Neural cell (in vitro differentiated cells): ENCODE measurements at regions not wholly inside any gene's neighbourhood (a gene's known extent, or its start where the extent isn't known, plus 50 kb on each side); places are given as distances from the start of the nearest gene placed in this dataset.

ENCODE experiments used
- H2AFZ ChIP-seq: fragments of 200-600, 300-800 bp; sonication (generic), shearing (Covaris generic); 2 replicates; pipeline ENCODE4 v1.6.0; 2014; ENCODE audit warnings: low read depth, mild to moderate bottlenecking, antibody characterized with exemption, low read length, moderate library complexity
- H3F3A ChIP-seq: fragments of 200-600 bp; shearing (Covaris generic); 2 replicates; pipeline ENCODE4 v1.6.1; 2016; ENCODE audit warnings: mild to moderate bottlenecking, moderate library complexity, mixed read lengths, antibody characterized with exemption, low read length; ENCODE audit not compliant: insufficient read depth, poor library complexity, severe bottlenecking
- H3K27ac ChIP-seq: fragments of 200-600, 300-800 bp; sonication (generic), shearing (Covaris generic); 2 replicates; pipeline ENCODE4 v1.5.1; 2014; ENCODE audit warnings: mild to moderate bottlenecking, low read length, moderate library complexity
- H3K27me3 ChIP-seq: fragments of 300-800, 200-600 bp; sonication (generic), shearing (Covaris generic); 2 replicates; pipeline ENCODE4 v1.6.0; 2014; ENCODE audit warnings: mild to moderate bottlenecking, low read depth, low read length, moderate library complexity; ENCODE audit not compliant: insufficient read depth
- H3K36me3 ChIP-seq: fragments of 300-800, 200-600 bp; sonication (generic), shearing (Covaris generic); 2 replicates; pipeline ENCODE4 v1.5.1; 2014; ENCODE audit warnings: mild to moderate bottlenecking, antibody characterized with exemption, low read length, moderate library complexity; ENCODE audit not compliant: insufficient read depth
- H3K4me2 ChIP-seq: fragments of 300-800, 200-600 bp; sonication (generic), shearing (Covaris generic); 2 replicates; pipeline ENCODE4 v1.6.0; 2014; ENCODE audit warnings: mild to moderate bottlenecking, low read length
- H3K4me3 ChIP-seq: fragments of 300-800, 200-600 bp; sonication (generic), shearing (Covaris generic); 2 replicates; pipeline ENCODE4 v1.5.1; 2014; ENCODE audit warnings: mild to moderate bottlenecking, low read length, moderate library complexity
- H3K79me2 ChIP-seq: fragments of 200-600 bp; shearing (Covaris generic); replicated peaks from 2 replicates; pipeline ENCODE4 v1.6.0; 2014; ENCODE audit warnings: mild to moderate bottlenecking, low read length, moderate library complexity; ENCODE audit not compliant: insufficient read depth
- H3K9ac ChIP-seq: fragments of 300-800, 200-600 bp; sonication (generic), shearing (Covaris generic); 2 replicates; pipeline ENCODE4 v1.6.1; 2016; ENCODE audit warnings: mild to moderate bottlenecking, low read length, mixed read lengths
- H3K9me2 ChIP-seq: fragments of 200-600 bp; shearing (Covaris generic); 2 replicates; pipeline ENCODE4 v1.6.1; 2016; ENCODE audit warnings: mild to moderate bottlenecking, low read length, mixed read lengths; ENCODE audit not compliant: insufficient read depth
- H3K9me3 ChIP-seq: fragments of 200-600, 300-800 bp; sonication (generic), shearing (Covaris generic); 2 replicates; pipeline ENCODE4 v1.6.1; 2016; ENCODE audit warnings: mild to moderate bottlenecking, mixed run types, low read length, moderate library complexity, mixed read lengths
- H4K20me1 ChIP-seq: fragments of 200-600 bp; shearing (Covaris generic); 2 replicates; pipeline ENCODE4 v1.6.1; 2016; ENCODE audit warnings: mild to moderate bottlenecking, mixed run types; ENCODE audit not compliant: insufficient read depth
- CTCF ChIP-seq: fragments of 450-650 bp; IDR thresholded peaks from 2 replicates; pipeline ENCODE4 v1.5.1; 2014; ENCODE audit warnings: antibody characterized with exemption, mild to moderate bottlenecking, moderate library complexity; ENCODE audit not compliant: poor library complexity, severe bottlenecking
- EP300 ChIP-seq: fragments of 450-650 bp; conservative IDR thresholded peaks from 2 replicates; pipeline ENCODE4 v1.6.1; 2014; ENCODE audit warnings: antibody characterized with exemption, mild to moderate bottlenecking, moderate library complexity; ENCODE audit not compliant: poor library complexity, severe bottlenecking
- EZH2 ChIP-seq: fragments of 200-600, 300-800 bp; shearing (Covaris generic), sonication (generic); IDR thresholded peaks from 2 replicates; pipeline ENCODE4 v1.6.1; 2014; ENCODE audit warnings: antibody characterized with exemption, low read length, borderline replicate concordance, mild to moderate bottlenecking; ENCODE audit not compliant: insufficient read depth, poor library complexity, severe bottlenecking
- MXI1 ChIP-seq: fragments of 450-650 bp; conservative IDR thresholded peaks from 2 replicates; pipeline ENCODE4 v1.6.1; 2014; ENCODE audit warnings: antibody characterized with exemption, mild to moderate bottlenecking; ENCODE audit not compliant: poor library complexity, severe bottlenecking
- POLR2AphosphoS5 ChIP-seq: IDR thresholded peaks from 2 replicates; pipeline ENCODE4 v1.6.1; 2012
- RAD21 ChIP-seq: fragments of 450-650 bp; conservative IDR thresholded peaks from 2 replicates; pipeline ENCODE4 v1.6.1; 2014; ENCODE audit warnings: antibody characterized with exemption, mild to moderate bottlenecking, moderate library complexity
- SMC3 ChIP-seq: fragments of 450-650 bp; conservative IDR thresholded peaks from 2 replicates; pipeline ENCODE4 v1.6.1; 2014; ENCODE audit warnings: antibody characterized with exemption, mild to moderate bottlenecking, moderate library complexity; ENCODE audit not compliant: poor library complexity
- TAF1 ChIP-seq: IDR thresholded peaks from 2 replicates; pipeline ENCODE4 v1.6.1; 2012; ENCODE audit warnings: low read depth

- no peak for TF ChIP-seq TAF1
- no peak for TF ChIP-seq EP300
- no peak for TF ChIP-seq MXI1
- no peak for TF ChIP-seq POLR2AphosphoS5
- TF ChIP-seq SMC3 = no peak
- TF ChIP-seq RAD21 = no peak
- TF ChIP-seq EZH2 = no peak
- no peak for TF ChIP-seq CTCF
- H3K4me3 ChIP-seq = no peak overlapping the region
- no peak overlapping the region for H2AFZ ChIP-seq
- H3K9me3 ChIP-seq = no peaks in the 10 kb centered on the region
- H3K27ac ChIP-seq = no peak overlapping the region
- H3F3A ChIP-seq = no peaks in the 10 kb centered on the region
- H3K9me2 ChIP-seq = no peaks in the 10 kb centered on the region
- H3K79me2 ChIP-seq = no peaks in the 10 kb centered on the region
- H4K20me1 ChIP-seq = no peaks in the 10 kb centered on the region
- no peak overlapping the region for H3K9ac ChIP-seq
- no peak overlapping the region for H3K4me2 ChIP-seq
- H3K36me3 ChIP-seq = no peaks in the 10 kb centered on the region
- H3K27me3 ChIP-seq = no peaks in the 10 kb centered on the region
Observed at GRCh38 chr10:78853864-78854263, 214.9 kb upstream of the ZMIZ1 start.

- Histone ChIP-seq H3K9me3 (no peaks in the 10 kb centered on the region), H4K20me1 (no peaks in the 10 kb centered on the region), H3F3A (no peaks in the 10 kb centered on the region), H3K36me3 (no peaks in the 10 kb centered on the region), H3K27me3 (no peaks in the 10 kb centered on the region), H3K4me3 (no peak overlapping the region), H3K27ac (no peak overlapping the region), H2AFZ (no peak overlapping the region), H3K9ac (no peak overlapping the region), H3K79me2 (no peaks in the 10 kb centered on the region), H3K4me2 (no peak overlapping the region), H3K9me2 (no peaks in the 10 kb centered on the region)
- TF ChIP-seq EZH2 (no peak), MXI1 (no peak)
Observed at GRCh38 chr10:78856421-78856820, 212.3 kb upstream of the ZMIZ1 start.

GRCh38 chr10:78857193-78857592, 211.6 kb upstream of the ZMIZ1 start:
- H3K27ac ChIP-seq = no peak overlapping the region
- no peaks in the 10 kb centered on the region for H3K36me3 ChIP-seq
- H2AFZ ChIP-seq = no peak overlapping the region
- H3F3A ChIP-seq = no peaks in the 10 kb centered on the region
- no peak overlapping the region for H3K4me2 ChIP-seq
- H3K4me3 ChIP-seq = no peak overlapping the region
- TF ChIP-seq EZH2 (no peak), EP300 (no peak), SMC3 (no peak), CTCF (no peak), MXI1 (no peak), RAD21 (no peak)
- no peaks in the 10 kb centered on the region for H3K9me3 ChIP-seq
- no peak overlapping the region for H3K9ac ChIP-seq
- H4K20me1 ChIP-seq = no peaks in the 10 kb centered on the region
- H3K79me2 ChIP-seq = no peaks in the 10 kb centered on the region
- no peaks in the 10 kb centered on the region for H3K27me3 ChIP-seq
- H3K9me2 ChIP-seq = no peaks in the 10 kb centered on the region
